VCaP (cell line): ENCODE measurements at regions not wholly inside any gene's neighbourhood (a gene's known extent, or its start where the extent isn't known, plus 50 kb on each side); places are given as distances from the start of the nearest gene placed in this dataset.

Experiments used
- H3K27ac ChIP-seq: fragments of 450-650 bp; 2 replicates; pipeline ENCODE4 v1.5.1; 2017
- CTCF ChIP-seq: fragments of 450-650 bp; conservative IDR thresholded peaks from 2 replicates; pipeline ENCODE4 v1.5.1; 2017; ENCODE audit warnings: mild to moderate bottlenecking, moderate library complexity

GRCh38 chr9:6086006-6086655 is 70.7 kb upstream of the RANBP6 start:
- no peak overlapping the region for H3K27ac ChIP-seq
- TF ChIP-seq CTCF, result no peak

- no peak for TF ChIP-seq CTCF
- H3K27ac ChIP-seq, result peak overlapping the region; percentile 60
Observed at GRCh38 chr9:6080154-6080716, 64.8 kb upstream of the RANBP6 start.

- no peak for TF ChIP-seq CTCF
- H3K27ac ChIP-seq, result peak overlapping the region; percentile 60
Observed at GRCh38 chr9:6079386-6079785, 64.0 kb upstream of the RANBP6 start.

GRCh38 chr9:6078382-6079105 is 63.1 kb upstream of the RANBP6 start:
- TF ChIP-seq CTCF, result no peak
- no peak overlapping the region for H3K27ac ChIP-seq

- no peak for TF ChIP-seq CTCF
- H3K27ac ChIP-seq, result no peak overlapping the region
Observed at GRCh38 chr9:6076851-6077250, 61.4 kb upstream of the RANBP6 start.

GRCh38 chr9:6073731-6074130 is 58.3 kb upstream of the RANBP6 start:
- no peak overlapping the region for H3K27ac ChIP-seq
- TF ChIP-seq CTCF, result no peak

GRCh38 chr9:6072865-6073264 is 57.4 kb upstream of the RANBP6 start:
- TF ChIP-seq CTCF, result no peak
- H3K27ac ChIP-seq, result no peak overlapping the region
